ENCODE measurements at regions not wholly inside any gene's neighbourhood (a gene's known extent, or its start where the extent isn't known, plus 50 kb on each side); places are given as distances from the start of the nearest gene placed in this dataset.

- H3K4me3 ChIP-seq (ENCODE audit: low read depth, low read length) = no peak overlapping the region
- no peak for TF ChIP-seq CTCF (IDR thresholded peaks at IDR 0.05; ENCODE audit: insufficient read depth, low read depth, low read length)
- no peak for DNase-seq (ENCODE audit: low read depth)
Measured at GRCh38 chr5:13569090-13569715, 375.3 kb downstream of the DNAH5 start.

- TF ChIP-seq CTCF (IDR thresholded peaks at IDR 0.05; ENCODE audit: insufficient read depth, low read depth, low read length) = no peak
- H3K4me3 ChIP-seq (ENCODE audit: low read depth, low read length) = no peak overlapping the region
- no peak for DNase-seq (ENCODE audit: low read depth)
Measured at GRCh38 chr5:13567819-13568218, 376.7 kb downstream of the DNAH5 start.

- DNase-seq (ENCODE audit: low read depth) = peak; percentile 13
- TF ChIP-seq CTCF (IDR thresholded peaks at IDR 0.05; ENCODE audit: insufficient read depth, low read depth, low read length) = no peak
- H3K4me3 ChIP-seq (ENCODE audit: low read depth, low read length) = no peak overlapping the region
Measured at GRCh38 chr5:13566871-13567339, 377.6 kb downstream of the DNAH5 start.

- no peak for DNase-seq (ENCODE audit: low read depth)
- no peak overlapping the region for H3K4me3 ChIP-seq (ENCODE audit: low read depth, low read length)
- TF ChIP-seq CTCF (IDR thresholded peaks at IDR 0.05; ENCODE audit: insufficient read depth, low read depth, low read length) = no peak
Measured at GRCh38 chr5:13558408-13558807, 386.1 kb downstream of the DNAH5 start.

GRCh38 chr5:13553896-13554295 is 390.6 kb downstream of the DNAH5 start:
- TF ChIP-seq CTCF (IDR thresholded peaks at IDR 0.05; ENCODE audit: insufficient read depth, low read depth, low read length) = no peak
- DNase-seq (ENCODE audit: low read depth) = no peak
- H3K4me3 ChIP-seq (ENCODE audit: low read depth, low read length) = no peak overlapping the region

- no peak for TF ChIP-seq CTCF (IDR thresholded peaks at IDR 0.05; ENCODE audit: insufficient read depth, low read depth, low read length)
- no peak overlapping the region for H3K4me3 ChIP-seq (ENCODE audit: low read depth, low read length)
- no peak for DNase-seq (ENCODE audit: low read depth)
Measured at GRCh38 chr5:13552361-13552760, 392.1 kb downstream of the DNAH5 start.

GRCh38 chr5:13551645-13552044 is 392.8 kb downstream of the DNAH5 start:
- no peak for TF ChIP-seq CTCF (IDR thresholded peaks at IDR 0.05; ENCODE audit: insufficient read depth, low read depth, low read length)
- no peak overlapping the region for H3K4me3 ChIP-seq (ENCODE audit: low read depth, low read length)
- DNase-seq (ENCODE audit: low read depth) = no peak

All from fibroblast of villous mesenchyme (primary cell).